HG02981 (cell line): ENCODE measurements at regions not wholly inside any gene's neighbourhood (a gene's known extent, or its start where the extent isn't known, plus 50 kb on each side); places are given as distances from the start of the nearest gene placed in this dataset.

Source experiments
- ATAC-seq: cut with Tn5 transposase; IDR thresholded peaks from one replicate; pipeline ENCODE4 v1.9.1; 2021; ENCODE audit warnings: mild to moderate bottlenecking, moderate library complexity; ENCODE audit not compliant: unreplicated experiment

GRCh38 chr13:81493144-81493543 lies 1152.2 kb upstream of the SPRY2 start:
- ATAC-seq: peak; percentile 91

- ATAC-seq: no peak
These were observed 1151.5 kb upstream of the SPRY2 start for GRCh38 chr13:81492449-81492848.

GRCh38 chr13:81488021-81488420 lies 1147.1 kb upstream of the SPRY2 start:
- ATAC-seq: no peak

- ATAC-seq: no peak
These were observed 1146.2 kb upstream of the SPRY2 start for GRCh38 chr13:81487151-81487550.

- ATAC-seq: peak; percentile 71
These were observed 1139.7 kb upstream of the SPRY2 start for GRCh38 chr13:81480634-81481033.

- no peak for ATAC-seq
These were observed 1132.5 kb upstream of the SPRY2 start for GRCh38 chr13:81473366-81473899.

GRCh38 chr13:81458170-81458569 lies 1117.2 kb upstream of the SPRY2 start:
- ATAC-seq: no peak

- ATAC-seq: no peak
These were observed 1105.5 kb upstream of the SPRY2 start for GRCh38 chr13:81446441-81446840.

GRCh38 chr13:81442904-81443303 lies 1102.0 kb upstream of the SPRY2 start:
- no peak for ATAC-seq

GRCh38 chr13:81425286-81425685 lies 1084.4 kb upstream of the SPRY2 start:
- ATAC-seq: no peak

GRCh38 chr13:81409284-81409683 lies 1068.4 kb upstream of the SPRY2 start:
- no peak for ATAC-seq

GRCh38 chr13:81408647-81409046 lies 1067.7 kb upstream of the SPRY2 start:
- ATAC-seq: no peak

- peak; percentile 90 for ATAC-seq
These were observed 1065.8 kb upstream of the SPRY2 start for GRCh38 chr13:81406639-81407292.

GRCh38 chr13:81406022-81406421 lies 1065.1 kb upstream of the SPRY2 start:
- ATAC-seq: no peak

- ATAC-seq: no peak
These were observed 1055.3 kb upstream of the SPRY2 start for GRCh38 chr13:81396192-81396591.

GRCh38 chr13:81395368-81395767 lies 1054.4 kb upstream of the SPRY2 start:
- ATAC-seq: no peak

GRCh38 chr13:81394640-81395039 lies 1053.7 kb upstream of the SPRY2 start:
- ATAC-seq: no peak

GRCh38 chr13:81393721-81394120 lies 1052.8 kb upstream of the SPRY2 start:
- ATAC-seq: peak; percentile 80

GRCh38 chr13:81393110-81393509 lies 1052.2 kb upstream of the SPRY2 start:
- no peak for ATAC-seq

GRCh38 chr13:81388400-81388799 lies 1047.5 kb upstream of the SPRY2 start:
- ATAC-seq: peak; percentile 84

- no peak for ATAC-seq
These were observed 1042.5 kb upstream of the SPRY2 start for GRCh38 chr13:81383444-81383843.

GRCh38 chr13:81382246-81382645 lies 1041.3 kb upstream of the SPRY2 start:
- no peak for ATAC-seq

GRCh38 chr13:81381560-81381959 lies 1040.6 kb upstream of the SPRY2 start:
- no peak for ATAC-seq
